AG04449 (cell line): ENCODE measurements at regions not wholly inside any gene's neighbourhood (a gene's known extent, or its start where the extent isn't known, plus 50 kb on each side); places are given as distances from the start of the nearest gene placed in this dataset.

ENCODE experiments used
- CTCF ChIA-PET: fragments of 350-600 bp; formaldehyde crosslinking; extraction: SDS; loops from one replicate; lab custom pipeline; 2021; ENCODE audit warnings: antibody characterized with exemption; lab: Yijun Ruan, JAX
- POLR2A ChIA-PET: fragments of 400-600, 350-600 bp; formaldehyde crosslinking; extraction: SDS; loops from one replicate; lab custom pipeline; 2020; ENCODE audit warnings: antibody characterized with exemption, inconsistent platforms; lab: Yijun Ruan, JAX
- DNase-seq: peaks from one replicate; pipeline ENCODE4 v3.0.0-alpha.2; 2010; ENCODE audit warnings: low read depth, low spot score
- H3K4me3 ChIP-seq: 2 replicates; pipeline ENCODE4 v1.5.1; 2011; ENCODE audit warnings: low read depth, mild to moderate bottlenecking, control low read depth, low read length
- CTCF ChIP-seq: IDR thresholded peaks from one replicate; pipeline ENCODE4 v1.5.1; 2011; ENCODE audit warnings: mild to moderate bottlenecking, moderate library complexity, low read length, control low read depth, inconsistent platforms; ENCODE audit not compliant: insufficient read depth; ENCODE audit errors: missing control alignments

GRCh38 chr11:31879681-31880080 lies 68.6 kb upstream of the PAX6 start:
- DNase-seq = no peak
- POLR2A ChIA-PET = no interaction called here
- TF ChIP-seq CTCF = no peak
- H3K4me3 ChIP-seq = no peak overlapping the region
- CTCF ChIA-PET = no interaction called here

- CTCF ChIA-PET = interaction anchor here (1.0 to 2.0 kb wide), 2 partner anchors 80 to 480 kb away, joined by 3 to 7 read pairs; no protein-coding TSS in a partner anchor
- DNase-seq = no peak
- no peak for TF ChIP-seq CTCF
- POLR2A ChIA-PET = no interaction called here
- H3K4me3 ChIP-seq = no peak overlapping the region
Observed at GRCh38 chr11:31877863-31878262, 66.7 kb upstream of the PAX6 start.

GRCh38 chr11:31877083-31877482 lies 66.0 kb upstream of the PAX6 start:
- CTCF ChIA-PET = interaction anchor here (1.0 to 2.0 kb wide), 2 partner anchors 81 to 479 kb away, joined by 3 to 7 read pairs; no protein-coding TSS in a partner anchor
- POLR2A ChIA-PET = no interaction called here
- no peak for DNase-seq
- H3K4me3 ChIP-seq = no peak overlapping the region
- TF ChIP-seq CTCF = no peak

GRCh38 chr11:31875866-31876560 lies 64.9 kb upstream of the PAX6 start:
- no peak for TF ChIP-seq CTCF
- ChIA-PET POLR2A (no interaction called here), CTCF (interaction anchor here (7.4 kb wide), 1 partner anchor 82 kb away, joined by 40 read pairs; no protein-coding TSS in a partner anchor)
- H3K4me3 ChIP-seq = no peak overlapping the region
- DNase-seq = no peak

GRCh38 chr11:31874631-31875191 lies 63.6 kb upstream of the PAX6 start:
- ChIA-PET CTCF (interaction anchor here (0.8 to 7.4 kb wide), 3 partner anchors 83 to 388 kb away, joined by 3 to 40 read pairs (median 3); no protein-coding TSS in a partner anchor), POLR2A (no interaction called here)
- H3K4me3 ChIP-seq = no peak overlapping the region
- no peak for TF ChIP-seq CTCF
- no peak for DNase-seq

GRCh38 chr11:31873124-31873523 lies 62.0 kb upstream of the PAX6 start:
- no peak for DNase-seq
- no peak overlapping the region for H3K4me3 ChIP-seq
- POLR2A ChIA-PET = no interaction called here
- TF ChIP-seq CTCF = no peak
- CTCF ChIA-PET = interaction anchor here (1.3 to 7.4 kb wide), 3 partner anchors 9 to 303 kb away, joined by 3 to 40 read pairs (median 8); no protein-coding TSS in a partner anchor
